GM12874 (cell line): ENCODE measurements at regions not wholly inside any gene's neighbourhood (a gene's known extent, or its start where the extent isn't known, plus 50 kb on each side); places are given as distances from the start of the nearest gene placed in this dataset.

Experiments
- CTCF ChIP-seq: IDR thresholded peaks from 2 replicates; pipeline ENCODE4 v1.5.1; 2011; ENCODE audit warnings: low read depth, mild to moderate bottlenecking, control low read depth, low read length, moderate library complexity; ENCODE audit not compliant: insufficient read depth

- no peak for TF ChIP-seq CTCF
These were observed 360.8 kb downstream of the LMO4 start for GRCh38 chr1:87689487-87689886.

DNA sequence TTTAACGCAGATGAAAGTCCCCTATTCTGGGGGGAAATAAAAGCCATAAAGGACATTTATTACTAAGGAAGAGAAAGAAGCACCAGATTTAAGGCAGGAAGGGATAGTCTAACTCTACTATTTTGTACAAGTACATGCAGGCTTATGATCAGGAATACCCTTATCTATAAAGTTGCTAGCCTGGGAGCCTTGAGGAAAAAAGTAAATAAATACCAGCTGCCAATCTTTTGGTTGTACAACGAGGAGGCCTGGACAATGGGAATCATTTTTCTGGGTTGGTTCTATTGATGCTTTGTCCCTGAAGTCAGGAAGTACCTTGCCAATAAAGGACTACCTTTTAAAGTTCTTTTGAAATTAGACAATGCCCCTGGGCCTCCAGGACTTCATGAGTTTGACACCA, 367.8 kb downstream of the LMO4 start:
- TF ChIP-seq CTCF, result no peak

DNA sequence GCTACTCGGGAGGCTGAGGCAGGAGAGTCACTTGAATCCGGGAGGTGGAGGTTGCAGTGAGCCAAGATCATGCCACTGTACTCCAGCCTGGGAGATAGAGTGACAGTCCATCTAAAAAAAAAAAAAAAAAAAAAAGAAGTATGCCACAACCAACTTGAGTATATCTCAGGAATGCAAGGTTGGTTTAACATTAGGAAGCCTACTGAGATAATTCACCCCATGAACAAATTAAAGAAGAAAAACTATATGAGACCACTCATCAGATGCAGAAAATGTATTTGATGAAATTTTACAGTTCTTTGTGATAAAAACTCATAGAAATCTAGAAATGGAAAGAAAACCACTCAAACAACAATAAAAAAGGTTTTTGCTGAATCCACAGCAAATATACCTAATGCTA, 373.8 kb downstream of the LMO4 start:
- no peak for TF ChIP-seq CTCF

DNA sequence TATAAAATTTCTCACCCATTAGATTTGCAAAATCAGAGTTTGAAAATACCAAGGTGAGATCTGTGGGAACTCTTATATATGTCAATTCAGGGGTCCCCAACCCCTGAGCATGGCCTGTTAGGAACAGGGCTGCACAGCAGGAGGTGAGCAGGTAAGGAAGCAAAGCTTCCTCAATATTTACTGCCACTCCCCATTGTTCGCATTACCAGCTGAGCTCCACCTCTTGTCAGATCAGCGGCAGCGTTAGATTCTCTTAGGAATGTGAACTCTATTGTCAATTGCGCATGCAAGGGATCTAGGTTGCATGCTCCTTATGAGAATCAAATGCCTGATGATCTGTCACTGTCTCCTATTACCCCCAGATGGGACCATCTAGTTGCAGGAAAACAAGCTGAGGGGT, 376.6 kb downstream of the LMO4 start:
- TF ChIP-seq CTCF, result no peak

DNA sequence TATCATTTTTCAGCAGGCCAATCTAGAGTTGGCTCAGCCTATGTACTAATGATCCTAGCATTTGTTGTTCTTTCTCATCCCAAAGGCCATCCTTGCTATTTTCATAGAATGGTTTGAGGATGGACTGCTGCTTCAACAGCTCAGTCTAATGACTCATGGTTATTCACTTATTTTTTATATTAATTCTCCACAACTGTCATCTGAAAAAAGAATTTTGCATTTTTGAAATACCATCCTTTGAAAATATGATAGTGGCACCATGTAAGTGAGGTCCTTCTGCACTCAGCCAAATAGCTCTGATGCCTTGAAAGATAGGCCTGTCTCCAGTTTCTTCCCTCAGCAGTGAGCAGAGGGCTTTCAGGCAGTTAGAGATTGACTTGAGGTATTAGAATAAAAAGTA, 377.5 kb downstream of the LMO4 start:
- no peak for TF ChIP-seq CTCF

DNA sequence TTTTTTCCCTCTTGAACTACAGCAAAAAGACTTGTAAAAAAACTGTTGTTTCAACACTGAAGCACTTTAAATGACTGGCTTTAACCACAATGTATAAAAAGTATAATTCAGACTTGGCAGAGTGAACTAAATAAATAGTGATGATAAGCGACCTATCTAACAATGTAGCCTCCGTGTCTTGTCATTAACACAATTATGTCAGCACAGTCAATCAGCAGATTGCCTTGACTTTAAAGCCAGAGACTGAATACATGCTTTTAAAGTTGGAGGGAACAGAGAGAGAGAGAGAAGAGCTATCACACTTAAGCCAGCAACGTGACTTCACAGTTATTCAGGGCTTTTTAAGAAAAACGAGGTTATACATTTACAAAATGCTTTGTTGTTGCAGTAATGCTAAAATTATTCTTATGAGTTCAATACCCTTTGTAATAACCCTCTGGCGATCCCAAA, 378.1 kb downstream of the LMO4 start:
- no peak for TF ChIP-seq CTCF

GRCh38 chr1:87707411-87707810, 378.7 kb downstream of the LMO4 start:
- no peak for TF ChIP-seq CTCF
